Muscle layer of duodenum (tissue), 2 donors: ENCODE measurements at regions not wholly inside any gene's neighbourhood (a gene's known extent, or its start where the extent isn't known, plus 50 kb on each side); places are given as distances from the start of the nearest gene placed in this dataset.
"Not testable (repeated sequence)": the region's sequence is repeated elsewhere in the genome, so short reads cannot be mapped to it uniquely, and the experiment has no call there.

Experiments
- H3K27ac ChIP-seq: one replicate; pipeline ENCODE4 v1.7.0; 2013; ENCODE audit warnings: mild to moderate bottlenecking, low read length
- H3K27me3 ChIP-seq: one replicate; pipeline ENCODE4 v1.7.0; 2013; ENCODE audit warnings: low read depth, mild to moderate bottlenecking, control low read depth, low read length
- H3K36me3 ChIP-seq, 2 donors: one replicate each; pipeline ENCODE4 v1.7.0; 2013; ENCODE audit warnings: low read length in 2 of 2, control low read depth in 1 of 2, mild to moderate bottlenecking in 1 of 2; ENCODE audit not compliant: insufficient read depth in 2 of 2, control insufficient read depth in 1 of 2
- H3K4me1 ChIP-seq, 2 donors: one replicate each; pipeline ENCODE4 v1.7.0; 2013; ENCODE audit warnings: low read length in 2 of 2, mild to moderate bottlenecking in 2 of 2, control low read depth in 1 of 2, moderate library complexity in 1 of 2; ENCODE audit not compliant: insufficient read depth in 2 of 2, control insufficient read depth in 1 of 2
- H3K4me3 ChIP-seq, 2 donors: one replicate each; pipeline ENCODE4 v1.7.0; 2013; ENCODE audit warnings: low read length in 2 of 2, low read depth in 1 of 2, mild to moderate bottlenecking in 1 of 2
- H3K9me3 ChIP-seq, 2 donors: one replicate each; pipeline ENCODE4 v1.7.0; 2013; ENCODE audit warnings: low read length in 2 of 2, control low read depth in 1 of 2, mild to moderate bottlenecking in 1 of 2; ENCODE audit not compliant: control insufficient read depth in 1 of 2
- donor health status: healthy.

DNA sequence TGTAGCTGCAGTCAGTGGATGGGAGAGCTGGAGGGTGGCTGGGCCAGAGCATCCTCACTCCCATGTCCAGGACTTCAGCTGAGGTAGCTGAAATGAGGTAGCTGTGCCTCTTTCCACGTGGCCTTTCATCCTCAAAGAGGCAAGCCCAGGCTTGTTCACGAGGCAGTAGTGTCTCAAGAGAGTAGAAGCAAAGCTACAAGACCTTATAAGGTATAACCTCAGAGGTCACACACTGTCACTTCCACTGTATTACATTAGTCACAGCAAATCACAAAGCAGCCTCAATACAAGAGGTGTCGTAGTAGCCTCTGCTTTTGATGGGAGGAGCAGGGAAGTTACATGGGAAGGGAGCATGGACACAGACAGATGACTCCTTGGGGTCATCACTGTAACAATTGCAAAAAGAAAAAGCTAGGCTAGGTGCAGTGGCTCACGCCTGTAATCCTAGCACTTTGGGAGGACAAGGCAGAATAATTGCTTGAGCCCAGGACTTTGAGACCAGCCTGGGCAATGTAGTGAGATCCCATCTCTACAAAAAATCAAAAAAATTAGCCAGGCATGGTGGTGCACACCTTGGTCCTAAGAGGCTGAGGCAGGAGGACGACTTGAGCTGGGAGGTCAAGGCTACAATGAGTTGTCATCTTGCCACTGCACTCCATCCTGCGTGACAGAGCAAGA is 97.5 kb downstream of the SKIDA1 start:
- H3K4me1 ChIP-seq: no peaks in the 10 kb centered on the region
- H3K9me3 ChIP-seq: peaks cover 0 to 9% of the 10 kb centered on the region in 2 donors
- no peak overlapping the region for H3K27ac ChIP-seq
- H3K4me3 ChIP-seq: no peak overlapping the region
- no peaks in the 10 kb centered on the region for H3K36me3 ChIP-seq
- H3K27me3 ChIP-seq: no peaks in the 10 kb centered on the region

DNA sequence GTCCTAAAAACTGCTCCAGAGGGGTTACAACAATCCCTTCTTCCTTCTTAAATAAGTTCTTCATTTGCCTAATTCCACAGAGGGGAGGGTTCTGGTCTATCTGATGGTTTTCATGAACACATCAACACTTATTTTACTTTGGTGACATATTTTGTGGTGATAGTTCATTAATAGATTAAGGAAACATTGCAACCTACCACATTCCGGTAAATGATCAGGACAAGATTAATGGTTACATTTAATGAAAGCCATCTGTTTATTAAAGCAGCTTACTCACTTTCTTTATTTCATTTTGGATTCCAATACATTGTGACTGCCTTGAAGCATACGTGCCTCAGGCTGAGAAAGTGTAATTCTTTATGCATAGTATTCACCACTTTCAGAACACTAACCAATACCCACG is 101.0 kb downstream of the SKIDA1 start:
- H3K27me3 ChIP-seq: no peaks in the 10 kb centered on the region
- H3K36me3 ChIP-seq: no peaks in the 10 kb centered on the region
- no peak overlapping the region for H3K27ac ChIP-seq
- H3K4me1 ChIP-seq: no peaks in the 10 kb centered on the region
- H3K9me3 ChIP-seq: peaks cover 0 to 9% of the 10 kb centered on the region in 2 donors
- no peak overlapping the region for H3K4me3 ChIP-seq

DNA sequence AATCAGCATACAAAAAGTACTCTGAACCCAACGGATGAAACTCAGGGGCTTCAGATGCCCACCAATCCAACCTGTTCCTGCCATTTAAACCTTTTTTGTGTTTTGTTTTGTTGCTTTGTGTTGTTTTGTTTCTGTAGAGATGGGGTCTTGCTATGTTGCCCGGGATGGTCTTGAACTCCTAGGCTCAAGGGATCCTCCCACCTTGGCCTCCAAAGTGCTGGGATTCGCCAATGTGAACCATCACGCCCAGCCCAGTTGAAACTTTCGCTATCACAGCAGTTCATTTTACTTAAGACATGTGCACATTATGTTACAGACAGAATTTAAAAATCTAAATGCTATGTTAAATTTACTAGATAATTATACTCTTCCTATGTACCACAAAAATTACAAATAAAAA is 101.6 kb downstream of the SKIDA1 start:
- no peak overlapping the region for H3K4me3 ChIP-seq
- peaks cover 0 to 9% of the 10 kb centered on the region in 2 donors for H3K9me3 ChIP-seq
- no peaks in the 10 kb centered on the region for H3K36me3 ChIP-seq
- H3K27me3 ChIP-seq: no peaks in the 10 kb centered on the region
- no peak overlapping the region for H3K27ac ChIP-seq
- H3K4me1 ChIP-seq: no peaks in the 10 kb centered on the region

DNA sequence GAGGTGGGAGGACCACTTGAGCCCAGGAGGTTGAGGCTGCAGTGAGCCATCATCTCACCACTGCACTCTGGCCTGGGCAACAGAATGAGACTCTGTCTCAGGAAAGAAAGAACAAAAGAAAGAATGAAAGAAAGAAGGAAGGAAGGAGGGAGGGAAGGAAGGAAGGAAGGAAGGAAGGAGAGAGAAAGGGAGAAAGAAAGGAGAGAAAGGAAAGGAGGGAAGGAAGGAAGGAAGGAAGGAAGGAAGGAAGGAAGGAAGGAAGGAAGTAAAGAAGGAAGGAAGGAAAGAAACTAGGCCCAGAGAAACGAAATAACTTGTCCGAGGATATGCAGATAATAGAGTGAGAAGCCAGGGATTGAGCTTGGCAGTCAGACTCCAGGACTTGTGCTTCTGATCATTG is 102.1 kb downstream of the SKIDA1 start:
- H3K27ac ChIP-seq: no peak overlapping the region
- no peaks in the 10 kb centered on the region for H3K36me3 ChIP-seq
- no peak overlapping the region for H3K4me3 ChIP-seq
- no peaks in the 10 kb centered on the region for H3K4me1 ChIP-seq
- H3K9me3 ChIP-seq: peaks cover 0 to 9% of the 10 kb centered on the region in 2 donors
- no peaks in the 10 kb centered on the region for H3K27me3 ChIP-seq

DNA sequence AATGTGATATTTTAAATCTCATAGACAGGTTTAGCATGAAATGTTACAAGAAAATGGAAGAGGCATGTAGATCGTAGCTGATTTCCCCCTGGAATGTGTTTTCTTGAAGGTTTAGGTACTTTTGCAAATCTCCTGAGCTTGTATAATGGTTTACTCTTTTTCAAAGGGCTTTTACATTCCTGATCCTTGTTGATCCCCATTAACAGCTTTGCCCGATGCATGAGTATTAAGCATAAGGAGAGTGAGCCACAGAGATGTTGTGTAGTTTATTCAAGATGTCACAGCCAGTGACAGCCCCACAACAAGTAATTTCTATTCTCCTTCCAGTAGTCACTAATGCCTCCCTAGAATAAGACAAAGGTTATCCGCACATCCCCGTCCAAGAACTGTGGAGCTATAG is 103.7 kb downstream of the SKIDA1 start:
- no peak overlapping the region for H3K4me3 ChIP-seq
- no peaks in the 10 kb centered on the region for H3K4me1 ChIP-seq
- no peak overlapping the region for H3K27ac ChIP-seq
- no peaks in the 10 kb centered on the region for H3K27me3 ChIP-seq
- H3K9me3 ChIP-seq: peaks cover 0 to 4% of the 10 kb centered on the region in 2 donors
- no peaks in the 10 kb centered on the region for H3K36me3 ChIP-seq

DNA sequence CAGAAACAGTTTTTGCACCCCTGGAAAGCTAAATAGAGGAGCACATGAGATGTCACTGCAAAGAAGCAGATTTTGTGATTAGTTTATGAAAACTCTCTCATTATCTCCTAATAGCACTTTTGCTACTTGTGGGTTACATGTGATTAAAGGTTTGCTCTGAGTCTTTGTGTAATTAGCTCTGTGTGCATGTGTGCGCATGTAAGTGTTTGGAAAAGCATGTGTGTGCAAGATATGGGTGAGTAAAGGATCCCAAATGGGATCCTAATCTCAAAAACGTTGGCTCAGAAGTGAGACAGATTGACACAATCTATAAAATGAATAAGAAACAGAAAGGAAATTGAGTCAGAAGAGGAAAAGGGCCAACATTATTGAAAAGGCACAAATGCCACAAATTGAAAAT is 104.5 kb downstream of the SKIDA1 start:
- Histone ChIP-seq H3K27ac (no peak overlapping the region), H3K27me3 (no peaks in the 10 kb centered on the region), H3K36me3 (no peaks in the 10 kb centered on the region)

DNA sequence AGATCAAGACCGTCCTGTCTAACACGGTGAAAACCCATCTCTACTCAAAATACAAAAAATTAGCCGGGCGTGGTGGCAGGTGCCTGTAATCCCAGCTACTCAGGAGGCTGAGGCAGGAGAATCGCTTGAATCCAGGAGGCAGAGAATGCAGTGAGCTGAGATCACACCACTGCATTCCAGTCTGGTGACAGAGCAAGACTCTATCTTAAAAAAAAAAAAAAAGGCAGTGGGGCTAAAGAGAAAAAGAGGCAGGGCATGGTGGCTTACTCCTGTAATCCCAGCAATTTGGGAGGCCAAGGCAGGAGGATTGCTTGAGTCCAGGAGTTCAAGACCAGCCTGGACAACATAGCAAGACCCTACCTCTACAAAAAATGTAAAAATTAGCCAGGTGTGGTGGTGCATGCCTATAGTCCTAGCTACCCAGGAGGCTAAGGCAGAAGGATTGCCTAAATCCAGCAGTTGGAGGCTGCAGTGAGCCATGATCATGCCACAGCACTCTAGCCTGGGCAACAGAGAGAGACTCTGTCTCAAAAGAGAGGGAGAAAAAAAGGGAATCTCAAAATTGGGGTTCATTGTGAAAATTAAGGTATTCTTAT is 106.4 kb downstream of the SKIDA1 start:
- H3K9me3 ChIP-seq, H3K36me3 ChIP-seq, H3K27me3 ChIP-seq, H3K4me3 ChIP-seq, H3K4me1 ChIP-seq, H3K27ac ChIP-seq: not testable (repeated sequence)

More for the DNA sequence above, 104.5 kb downstream of the SKIDA1 start:
- Histone ChIP-seq H3K4me3 (no peak overlapping the region), H3K9me3 (no peaks in the 10 kb centered on the region), H3K4me1 (no peaks in the 10 kb centered on the region)

DNA sequence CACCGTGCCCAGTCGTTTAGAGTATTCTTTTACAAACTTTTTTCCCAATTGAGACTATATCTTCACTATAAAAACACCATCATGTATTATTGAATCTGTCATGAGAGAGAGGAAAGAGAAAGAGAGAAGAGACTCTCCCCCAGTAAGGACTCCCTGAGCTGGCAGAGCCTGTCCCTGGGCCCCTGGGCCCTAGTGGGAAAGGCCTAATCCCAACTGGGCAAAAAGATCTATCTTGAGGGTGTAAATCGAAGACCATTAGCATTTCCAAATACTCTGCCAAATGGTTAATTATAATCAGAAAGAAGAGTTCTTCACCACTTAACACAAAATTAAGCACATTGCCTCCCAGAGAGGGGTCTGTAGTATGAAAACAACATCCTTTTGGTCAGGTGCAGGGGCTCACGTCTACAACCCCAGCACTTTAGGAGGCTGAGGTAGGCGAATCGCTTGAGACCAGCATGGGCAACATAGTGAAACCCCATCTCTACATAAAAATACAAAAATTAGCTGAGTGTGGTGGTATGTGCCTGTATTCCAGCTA is 108.2 kb downstream of the SKIDA1 start:
- Histone ChIP-seq H3K36me3 (no peaks in the 10 kb centered on the region), H3K4me1 (no peaks in the 10 kb centered on the region), H3K27ac (no peak overlapping the region)

DNA sequence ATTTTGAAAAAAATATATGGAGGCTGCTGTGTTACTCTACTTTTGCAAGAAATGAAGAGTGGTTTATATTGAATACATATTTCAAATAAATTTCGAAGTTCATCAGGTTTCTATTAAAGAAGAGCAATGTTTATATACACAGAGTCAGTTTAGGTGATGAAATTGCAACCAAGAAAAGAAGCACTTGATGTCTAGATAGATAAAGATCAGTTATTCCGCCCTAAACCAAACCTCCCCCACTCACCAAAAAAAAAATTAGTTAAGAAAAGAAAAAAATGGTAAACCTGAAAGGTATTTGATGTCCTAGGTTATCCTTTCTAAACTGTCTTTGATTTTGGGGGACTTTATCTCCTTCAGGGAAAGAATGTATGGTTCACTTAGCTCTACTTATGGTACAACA is 111.8 kb downstream of the SKIDA1 start:
- no peak overlapping the region for H3K4me3 ChIP-seq
- no peak overlapping the region for H3K27ac ChIP-seq
- no peaks in the 10 kb centered on the region for H3K4me1 ChIP-seq
- H3K9me3 ChIP-seq: no peaks in the 10 kb centered on the region
- H3K27me3 ChIP-seq: no peaks in the 10 kb centered on the region
- H3K36me3 ChIP-seq: no peaks in the 10 kb centered on the region

More for the DNA sequence above, 108.2 kb downstream of the SKIDA1 start:
- H3K4me3 ChIP-seq: no peak overlapping the region
- no peaks in the 10 kb centered on the region for H3K9me3 ChIP-seq
- H3K27me3 ChIP-seq: no peaks in the 10 kb centered on the region

DNA sequence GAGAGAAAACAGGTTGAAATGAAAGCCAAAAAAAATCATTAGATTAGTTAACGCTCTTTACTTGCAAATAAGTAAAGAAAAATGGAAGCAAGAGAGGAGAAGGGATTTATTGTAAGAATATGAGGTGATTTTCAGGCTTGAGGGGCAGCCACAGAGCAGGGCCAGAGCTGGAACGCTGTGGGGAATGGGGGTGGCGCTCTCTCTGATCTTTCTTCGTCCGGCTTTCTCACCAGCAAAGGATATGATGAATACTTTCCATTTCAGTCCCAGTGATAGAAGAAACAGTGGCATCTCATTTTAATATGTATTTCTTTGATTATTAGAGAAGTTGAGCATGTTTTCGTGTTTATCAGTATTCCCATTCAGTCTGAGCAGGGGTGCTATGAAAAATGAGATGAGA is 112.2 kb downstream of the SKIDA1 start:
- H3K27ac ChIP-seq: no peak overlapping the region
- H3K4me1 ChIP-seq: no peaks in the 10 kb centered on the region
- no peaks in the 10 kb centered on the region for H3K36me3 ChIP-seq
- no peaks in the 10 kb centered on the region for H3K9me3 ChIP-seq
- no peak overlapping the region for H3K4me3 ChIP-seq
- H3K27me3 ChIP-seq: no peaks in the 10 kb centered on the region

DNA sequence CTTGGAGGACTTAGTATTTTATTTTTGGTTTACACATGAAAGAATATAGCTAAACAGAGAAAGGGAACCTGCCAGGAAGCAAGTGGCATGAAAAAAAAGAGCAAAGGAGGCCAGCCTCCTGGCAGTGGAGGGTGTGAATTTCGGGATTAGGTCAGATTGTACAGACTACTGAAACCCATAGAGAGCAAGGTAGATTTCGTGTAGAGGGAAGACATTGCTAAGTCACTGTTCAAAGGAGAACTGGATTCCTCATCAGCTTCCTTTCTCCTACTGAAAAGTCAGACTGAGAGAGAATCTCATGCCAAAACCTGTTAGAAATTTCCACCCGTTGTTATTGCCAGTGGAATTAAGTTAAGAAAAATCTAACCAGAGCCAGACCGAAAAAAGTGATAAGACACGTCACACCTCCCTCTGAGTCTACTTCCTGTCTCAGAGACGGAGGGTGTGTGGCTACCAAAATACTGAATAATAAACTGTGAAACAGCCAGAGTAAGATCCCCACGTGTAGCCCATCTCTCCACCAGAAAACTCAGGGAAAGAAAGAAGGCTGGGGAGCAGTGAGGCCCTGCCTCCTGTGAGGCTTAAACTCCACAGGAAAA is 118.8 kb downstream of the SKIDA1 start:
- Histone ChIP-seq H3K36me3 (no peaks in the 10 kb centered on the region), H3K27ac (no peak overlapping the region), H3K4me3 (no peak overlapping the region), H3K4me1 (no peaks in the 10 kb centered on the region), H3K9me3 (no peaks in the 10 kb centered on the region), H3K27me3 (no peaks in the 10 kb centered on the region)
